ENCODE measurements at regions not wholly inside any gene's neighbourhood (a gene's known extent, or its start where the extent isn't known, plus 50 kb on each side); places are given as distances from the start of the nearest gene placed in this dataset.

DNA sequence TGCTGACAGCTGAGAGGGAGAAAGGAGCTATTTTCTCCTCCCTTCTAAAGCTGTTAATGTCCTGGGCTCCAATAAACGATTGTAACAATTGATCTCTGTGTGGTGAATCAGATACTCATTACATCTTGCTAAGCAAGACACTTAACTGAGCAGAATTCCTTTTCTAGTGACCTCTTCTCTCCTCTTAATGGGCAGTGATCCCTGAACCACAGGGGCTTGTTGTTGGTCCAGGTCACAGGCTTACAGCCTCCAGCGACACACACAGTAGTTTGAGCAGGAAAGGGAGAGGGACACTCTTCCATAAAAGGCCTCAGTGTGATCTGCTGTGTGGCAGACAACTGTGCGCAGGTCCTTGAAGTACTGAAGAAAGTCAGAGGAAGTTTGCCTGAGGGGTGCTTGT, 58.5 kb upstream of the MYO10 start:
- H3K36me3 ChIP-seq (ENCODE audit: control insufficient read depth, insufficient read depth, low read length), result no peaks in the 10 kb centered on the region
- no peak overlapping the region for H3K4me3 ChIP-seq (ENCODE audit: low read length)
- no peaks in the 10 kb centered on the region for H3K9me3 ChIP-seq (ENCODE audit: control insufficient read depth, low read length)
- H3K27ac ChIP-seq (ENCODE audit: low read depth, low read length), result no peak overlapping the region
- H3K9me3 Mint-ChIP-seq, result peaks cover 5% of the 10 kb centered on the region
- H3K9ac ChIP-seq (ENCODE audit: extremely low read depth, low read length, poor library complexity, severe bottlenecking), result no peak overlapping the region
- no peaks in the 10 kb centered on the region for H3K27me3 Mint-ChIP-seq (ENCODE audit: insufficient read depth)
- H3K4me1 Mint-ChIP-seq, result peaks cover 12% of the 10 kb centered on the region
- DNase-seq, result peak; percentile 69
- 43 to 63% methylated on average over 2 to 3 of the region's 3 CpGs for WGBS, 2 experiments (ENCODE audit: insufficient coverage in 1 of 2, insufficient read length in 1 of 2)
- no peak overlapping the region for H3K27ac Mint-ChIP-seq
- TF ChIP-seq, protein P1, sequence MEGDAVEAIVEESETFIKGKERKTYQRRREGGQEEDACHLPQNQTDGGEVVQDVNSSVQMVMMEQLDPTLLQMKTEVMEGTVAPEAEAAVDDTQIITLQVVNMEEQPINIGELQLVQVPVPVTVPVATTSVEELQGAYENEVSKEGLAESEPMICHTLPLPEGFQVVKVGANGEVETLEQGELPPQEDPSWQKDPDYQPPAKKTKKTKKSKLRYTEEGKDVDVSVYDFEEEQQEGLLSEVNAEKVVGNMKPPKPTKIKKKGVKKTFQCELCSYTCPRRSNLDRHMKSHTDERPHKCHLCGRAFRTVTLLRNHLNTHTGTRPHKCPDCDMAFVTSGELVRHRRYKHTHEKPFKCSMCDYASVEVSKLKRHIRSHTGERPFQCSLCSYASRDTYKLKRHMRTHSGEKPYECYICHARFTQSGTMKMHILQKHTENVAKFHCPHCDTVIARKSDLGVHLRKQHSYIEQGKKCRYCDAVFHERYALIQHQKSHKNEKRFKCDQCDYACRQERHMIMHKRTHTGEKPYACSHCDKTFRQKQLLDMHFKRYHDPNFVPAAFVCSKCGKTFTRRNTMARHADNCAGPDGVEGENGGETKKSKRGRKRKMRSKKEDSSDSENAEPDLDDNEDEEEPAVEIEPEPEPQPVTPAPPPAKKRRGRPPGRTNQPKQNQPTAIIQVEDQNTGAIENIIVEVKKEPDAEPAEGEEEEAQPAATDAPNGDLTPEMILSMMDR (conservative IDR thresholded peaks at IDR 0.05), result no peak
- no peaks in the 10 kb centered on the region for H3K36me3 Mint-ChIP-seq (ENCODE audit: low read depth)
- H3K27me3 ChIP-seq (ENCODE audit: control insufficient read depth, insufficient read depth, low read length, poor library complexity, severe bottlenecking), result no peaks in the 10 kb centered on the region
- no peak overlapping the region for H3K4me3 Mint-ChIP-seq
- H3K4me1 ChIP-seq (ENCODE audit: control insufficient read depth, insufficient read depth, low read length), result peaks cover 6% of the 10 kb centered on the region

DNA sequence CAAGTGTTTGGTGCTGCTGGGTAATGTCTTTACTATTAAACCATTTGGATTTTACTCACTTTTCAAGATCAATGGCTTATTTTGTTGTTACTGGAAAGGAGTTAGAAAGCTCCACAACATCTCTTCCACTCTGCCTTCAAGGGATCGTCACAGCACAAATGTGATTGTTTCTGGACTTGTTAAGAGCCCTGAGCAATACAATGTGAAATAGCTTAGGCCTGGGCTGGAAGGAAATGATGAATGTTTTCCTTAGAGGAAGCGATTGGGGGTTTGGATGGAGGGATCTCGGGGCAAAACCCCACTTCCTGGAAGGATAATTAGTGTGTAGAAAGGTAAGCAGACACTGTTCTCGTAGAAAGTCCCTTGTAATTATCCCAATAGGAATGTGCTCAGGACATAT, 59.3 kb upstream of the MYO10 start:
- 79 to 87% methylated on average over 3 to 4 of the region's 4 CpGs for WGBS, 2 experiments (ENCODE audit: insufficient coverage in 1 of 2, insufficient read length in 1 of 2)
- TF ChIP-seq, protein P1 (conservative IDR thresholded peaks at IDR 0.05), result no peak
- DNase-seq, result no peak
- Histone ChIP-seq H3K36me3 (ENCODE audit: control insufficient read depth, insufficient read depth, low read length) (no peaks in the 10 kb centered on the region), H3K9me3 (ENCODE audit: control insufficient read depth, low read length) (no peaks in the 10 kb centered on the region), H3K27me3 (ENCODE audit: control insufficient read depth, insufficient read depth, low read length, poor library complexity, severe bottlenecking) (no peaks in the 10 kb centered on the region), H3K4me3 (ENCODE audit: low read length) (no peak overlapping the region), H3K27ac (ENCODE audit: low read depth, low read length) (no peak overlapping the region), H3K9ac (ENCODE audit: extremely low read depth, low read length, poor library complexity, severe bottlenecking) (no peak overlapping the region), H3K4me1 (ENCODE audit: control insufficient read depth, insufficient read depth, low read length) (peaks cover 6% of the 10 kb centered on the region)
- Mint-ChIP-seq H3K27ac (no peak overlapping the region), H3K9me3 (peaks cover 2% of the 10 kb centered on the region), H3K4me1 (peaks cover 12% of the 10 kb centered on the region), H3K4me3 (no peak overlapping the region), H3K27me3 (ENCODE audit: insufficient read depth) (no peaks in the 10 kb centered on the region), H3K36me3 (ENCODE audit: low read depth) (no peaks in the 10 kb centered on the region)

DNA sequence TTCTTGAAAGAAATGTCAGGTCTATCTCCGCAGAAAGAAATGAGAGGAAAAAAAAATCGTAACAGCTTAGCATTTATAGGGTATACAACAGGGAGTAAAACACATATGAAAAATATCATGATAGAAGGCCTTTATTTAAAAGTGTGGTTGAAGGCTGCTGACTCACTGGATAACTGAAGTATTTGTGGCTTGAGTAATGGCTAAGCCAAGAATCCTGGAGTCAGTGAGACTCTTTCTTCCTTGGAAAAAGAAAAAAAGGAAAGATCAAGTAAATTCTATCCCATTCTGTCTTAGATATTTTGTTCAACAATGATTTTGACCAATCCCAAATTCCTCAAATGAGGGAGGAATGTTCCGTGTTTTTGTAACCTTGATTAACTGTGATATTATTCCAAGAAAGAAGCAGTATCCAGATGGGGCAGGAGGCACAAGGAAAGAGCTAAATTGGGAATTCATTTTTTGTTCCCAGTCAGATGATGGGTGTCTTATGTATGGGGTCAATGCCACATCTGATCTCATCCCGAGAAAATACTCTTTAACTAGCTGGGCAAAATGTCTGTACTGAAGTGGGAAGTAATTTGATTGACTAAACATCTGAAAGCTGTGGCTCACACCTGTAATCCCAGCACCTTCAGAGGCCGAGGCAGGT, 64.3 kb upstream of the MYO10 start:
- no peaks in the 10 kb centered on the region for H3K36me3 ChIP-seq (ENCODE audit: control insufficient read depth, insufficient read depth, low read length)
- no peaks in the 10 kb centered on the region for H3K9me3 Mint-ChIP-seq
- H3K27ac Mint-ChIP-seq, result no peak overlapping the region
- H3K27me3 Mint-ChIP-seq (ENCODE audit: insufficient read depth), result no peaks in the 10 kb centered on the region
- H3K4me3 ChIP-seq (ENCODE audit: low read length), result no peak overlapping the region
- TF ChIP-seq, protein P1 (conservative IDR thresholded peaks at IDR 0.05), result no peak
- WGBS, 2 experiments (ENCODE audit: insufficient coverage in 1 of 2, insufficient read length in 1 of 2), result 90 to 92% methylated on average over 2 to 4 of the region's 5 CpGs
- DNase-seq, result no peak
- H3K4me3 Mint-ChIP-seq, result no peak overlapping the region
- H3K36me3 Mint-ChIP-seq (ENCODE audit: low read depth), result no peaks in the 10 kb centered on the region
- no peak overlapping the region for H3K9ac ChIP-seq (ENCODE audit: extremely low read depth, low read length, poor library complexity, severe bottlenecking)
- H3K27me3 ChIP-seq (ENCODE audit: control insufficient read depth, insufficient read depth, low read length, poor library complexity, severe bottlenecking), result no peaks in the 10 kb centered on the region
- peaks cover 10% of the 10 kb centered on the region for H3K4me1 Mint-ChIP-seq
- no peaks in the 10 kb centered on the region for H3K9me3 ChIP-seq (ENCODE audit: control insufficient read depth, low read length)
- H3K27ac ChIP-seq (ENCODE audit: low read depth, low read length), result no peak overlapping the region
- H3K4me1 ChIP-seq (ENCODE audit: control insufficient read depth, insufficient read depth, low read length), result no peaks in the 10 kb centered on the region
